DMS153 (cell line): ENCODE measurements at regions not wholly inside any gene's neighbourhood (a gene's known extent, or its start where the extent isn't known, plus 50 kb on each side); places are given as distances from the start of the nearest gene placed in this dataset.

Experiments used
- DNase-seq: peaks from one replicate; lab custom pipeline; 2025; lab: John Stamatoyannopoulos, UW

DNA sequence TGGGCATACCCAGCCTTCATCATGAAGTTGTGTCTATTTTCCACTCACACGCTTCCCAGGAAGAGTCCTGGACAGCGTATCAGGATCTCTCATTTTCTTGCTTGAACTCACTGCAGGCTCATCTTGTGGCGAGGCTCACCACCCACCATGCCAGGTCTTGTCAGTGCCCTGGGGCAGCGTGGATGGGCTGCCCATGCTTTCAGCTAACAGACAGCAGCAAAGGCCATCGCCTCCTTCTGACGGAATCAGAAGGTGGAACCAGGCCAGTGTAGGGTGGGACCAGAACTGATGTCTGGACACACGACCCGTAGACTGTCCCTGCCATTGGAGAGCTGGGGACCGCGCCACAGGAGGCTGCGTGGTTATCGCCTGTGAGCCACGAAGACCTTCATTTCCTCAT lies 169.4 kb downstream of the FOXL1 start:
- DNase-seq: no peak

DNA sequence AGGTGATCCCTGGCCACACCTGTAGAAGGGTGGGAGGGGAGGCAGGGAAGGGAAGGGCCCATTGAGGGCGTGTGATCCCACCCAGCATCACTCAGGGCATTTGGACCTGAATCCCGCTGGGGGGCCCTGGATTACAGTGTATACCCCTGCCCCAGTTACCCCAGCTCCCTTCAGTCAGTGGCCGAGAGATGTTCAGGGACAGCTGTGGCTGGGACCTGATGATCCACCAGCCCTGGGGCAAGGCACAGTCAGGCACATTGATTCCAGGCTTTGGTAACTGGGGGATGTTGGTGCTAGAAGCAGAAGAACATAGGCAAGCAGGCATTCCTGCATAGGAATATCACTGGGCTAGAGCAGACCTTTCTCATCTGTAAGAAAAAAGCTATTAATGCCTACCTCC lies 170.3 kb downstream of the FOXL1 start:
- DNase-seq: no peak

DNA sequence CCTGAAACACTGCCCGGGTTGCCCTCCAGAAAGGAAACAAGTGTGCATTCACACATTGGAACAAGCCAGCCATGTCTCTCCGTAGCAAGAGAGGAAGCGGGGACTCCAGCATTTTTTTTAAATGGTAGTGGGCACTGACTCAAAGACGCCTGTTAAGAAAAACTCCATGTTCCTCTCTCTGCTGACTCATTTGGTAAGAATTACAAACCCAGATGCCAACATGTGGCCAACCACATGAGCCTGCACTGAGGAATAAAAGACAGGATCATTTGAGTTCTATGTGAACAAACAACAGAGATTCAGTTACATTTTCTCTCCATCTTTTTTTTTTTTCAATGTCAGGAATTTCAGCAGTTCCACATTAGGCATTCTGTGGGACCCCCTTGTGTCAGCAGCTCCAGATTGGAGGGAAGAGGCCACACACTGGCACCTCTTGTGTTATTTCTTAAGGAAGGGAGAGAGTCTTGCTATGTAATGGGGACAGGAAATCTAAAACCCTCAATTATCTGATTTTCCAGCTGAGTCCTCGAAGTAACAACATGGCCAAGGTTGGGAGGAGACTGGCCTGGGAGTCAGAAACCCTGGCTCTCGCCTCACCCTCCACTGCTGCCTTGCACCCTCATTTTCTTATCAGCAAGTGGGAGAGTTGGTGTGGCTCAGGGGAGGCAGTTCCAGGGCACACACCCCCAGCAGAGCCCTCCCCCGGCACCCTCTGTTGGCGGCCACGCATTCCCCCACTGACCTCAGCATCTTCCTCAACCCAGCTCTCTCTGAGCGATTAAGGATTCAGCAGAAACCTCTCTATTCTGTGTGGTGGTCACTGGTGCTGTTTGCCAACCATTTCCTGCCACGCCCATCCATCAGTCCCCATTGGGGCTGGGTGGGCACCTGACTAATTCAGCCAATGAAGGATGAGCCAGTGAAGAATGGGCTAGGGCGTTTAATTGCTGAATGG lies 173.0 kb downstream of the FOXL1 start:
- DNase-seq: no peak

DNA sequence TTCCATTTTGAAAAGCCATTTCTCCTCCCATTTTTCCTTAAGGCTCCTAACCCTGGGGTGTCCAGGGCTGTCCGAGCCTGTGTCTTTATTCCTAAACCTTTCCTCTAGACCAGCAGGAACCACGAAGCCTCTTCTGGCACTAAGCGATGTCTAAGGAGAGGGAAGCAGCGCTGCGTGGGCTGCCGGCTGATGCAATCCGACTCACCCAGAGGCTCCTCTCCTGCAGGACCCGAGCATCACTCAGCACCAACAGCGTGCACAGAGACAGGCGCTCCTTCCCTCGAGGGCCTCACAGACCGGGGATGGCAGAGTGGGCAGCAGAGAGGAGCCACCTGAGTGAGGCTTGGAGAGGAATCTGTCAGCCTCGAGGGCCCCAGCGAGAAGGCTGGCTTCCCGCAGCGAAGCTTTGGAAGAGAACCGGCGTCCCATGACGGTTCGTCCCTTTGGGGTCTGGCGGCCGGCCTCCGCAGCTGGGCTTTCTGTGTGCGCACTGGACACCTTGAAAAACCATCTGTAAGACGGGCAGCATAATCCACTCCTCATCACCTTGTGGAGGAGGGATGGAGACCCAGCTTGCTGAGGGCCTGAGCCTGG lies 174.3 kb downstream of the FOXL1 start:
- DNase-seq: no peak

DNA sequence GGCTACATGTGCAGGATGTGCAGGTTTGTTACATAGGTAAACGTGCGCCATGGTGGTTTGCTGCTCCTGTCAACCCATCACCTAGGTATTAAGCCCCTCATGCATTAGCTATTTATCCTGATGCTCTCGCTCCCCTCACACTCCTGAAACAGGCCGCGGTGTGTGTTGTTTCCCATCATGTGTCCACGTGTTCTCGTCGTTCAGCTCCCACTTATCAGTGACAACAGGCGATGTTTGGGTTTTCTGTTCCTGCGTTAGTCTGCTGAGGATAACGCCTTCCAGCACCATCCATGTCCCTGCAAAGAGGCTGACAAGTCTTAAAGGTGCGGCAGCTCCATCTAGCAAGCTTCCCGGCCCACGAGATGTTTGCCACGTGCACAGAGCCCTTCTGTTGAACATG lies 175.1 kb downstream of the FOXL1 start:
- DNase-seq: no peak

DNA sequence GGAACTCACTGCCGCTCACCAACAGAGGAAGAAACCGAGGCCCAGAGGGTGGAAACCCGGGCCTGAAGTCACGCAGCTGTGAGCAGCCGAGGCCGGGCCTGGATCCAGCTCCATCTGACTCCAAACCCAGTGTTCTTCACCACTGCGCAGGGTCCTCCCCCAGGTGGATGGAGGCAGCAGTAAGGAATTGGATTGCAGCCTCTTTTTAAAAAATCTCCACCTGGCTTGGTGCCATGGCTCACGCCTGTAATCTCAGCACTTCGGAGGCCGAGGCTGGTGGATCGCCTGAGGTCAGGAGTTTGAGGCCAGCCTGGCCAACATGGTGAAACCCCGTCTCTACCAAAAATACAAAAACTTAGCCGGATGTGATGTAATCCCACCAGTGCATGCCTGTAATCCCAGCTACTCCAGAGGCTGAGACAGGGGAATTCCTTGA lies 177.2 kb downstream of the FOXL1 start:
- DNase-seq: no peak

DNA sequence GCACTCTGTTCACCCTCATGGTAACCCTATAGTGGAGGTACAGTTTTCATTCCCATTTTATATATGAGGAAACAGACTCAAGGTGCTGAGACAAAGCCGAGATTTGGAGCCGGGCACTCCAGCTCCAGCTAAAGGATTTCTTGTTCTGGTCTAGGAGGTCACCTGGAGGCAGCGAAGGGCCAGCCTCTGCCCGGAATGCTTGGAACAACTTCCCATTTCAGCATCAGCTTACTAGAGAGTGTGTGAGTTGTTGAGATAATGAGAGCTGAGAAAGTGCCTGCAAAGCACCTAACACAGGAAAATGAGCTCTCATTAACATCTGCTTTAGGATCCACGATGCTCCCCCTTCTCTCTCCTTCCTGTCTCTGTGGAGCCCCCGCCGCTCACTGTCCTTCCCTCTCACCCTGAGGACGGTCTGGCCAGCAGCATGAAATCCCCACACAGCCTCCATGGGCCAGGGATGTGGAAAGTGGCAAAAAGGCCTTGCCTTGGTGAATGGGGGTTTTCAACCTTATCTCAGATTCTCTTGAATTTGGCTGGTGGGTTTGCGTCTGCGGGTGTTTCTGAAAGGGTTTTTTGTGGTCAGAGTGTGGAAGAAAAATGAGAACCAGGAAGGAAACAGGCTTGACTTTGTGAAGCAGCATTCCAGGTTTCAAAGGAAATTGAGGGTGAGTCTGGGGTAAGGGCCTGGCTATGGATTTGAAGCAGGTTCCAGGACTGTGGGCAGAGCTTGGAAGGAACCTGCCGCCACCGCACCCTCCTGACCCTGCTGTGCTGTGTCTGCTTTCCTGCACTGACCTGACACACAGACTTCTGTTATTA lies 178.7 kb downstream of the FOXL1 start:
- no peak for DNase-seq

DNA sequence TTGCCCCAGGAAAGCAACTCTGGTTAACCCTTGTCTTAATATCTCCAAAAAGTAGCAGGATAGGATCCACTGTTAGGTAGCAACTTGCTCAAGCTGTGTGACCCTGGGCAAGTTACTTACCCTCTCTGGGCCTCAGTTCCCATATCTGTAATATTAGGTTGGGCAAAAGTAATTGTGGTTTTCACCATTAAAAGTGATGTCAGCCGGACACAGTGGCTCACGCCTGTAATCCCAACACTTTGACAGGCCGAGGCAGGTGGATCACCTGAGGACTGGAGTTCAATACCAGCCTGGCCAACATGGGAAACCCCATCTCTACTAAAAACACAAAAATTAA lies 179.3 kb downstream of the FOXL1 start:
- DNase-seq: no peak

DNA sequence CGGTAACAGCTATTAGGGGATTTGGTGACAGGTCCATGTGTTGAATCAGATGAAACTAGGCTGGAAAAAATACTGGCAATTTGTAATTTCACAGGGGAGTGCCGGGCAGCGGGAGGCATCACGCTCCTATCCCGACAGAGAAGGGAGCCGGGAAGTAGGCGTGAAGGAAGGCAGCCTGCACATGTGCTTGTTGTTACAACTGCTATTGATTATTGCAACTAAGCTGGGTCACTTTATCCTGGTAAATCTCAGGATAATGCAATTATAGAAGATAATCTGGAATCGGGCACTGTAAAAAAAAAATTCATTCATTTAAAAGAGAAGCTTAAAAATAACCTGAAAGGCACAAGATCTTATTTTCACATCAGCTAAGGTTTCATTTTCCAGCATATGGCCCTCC lies 180.6 kb downstream of the FOXL1 start:
- no peak for DNase-seq

DNA sequence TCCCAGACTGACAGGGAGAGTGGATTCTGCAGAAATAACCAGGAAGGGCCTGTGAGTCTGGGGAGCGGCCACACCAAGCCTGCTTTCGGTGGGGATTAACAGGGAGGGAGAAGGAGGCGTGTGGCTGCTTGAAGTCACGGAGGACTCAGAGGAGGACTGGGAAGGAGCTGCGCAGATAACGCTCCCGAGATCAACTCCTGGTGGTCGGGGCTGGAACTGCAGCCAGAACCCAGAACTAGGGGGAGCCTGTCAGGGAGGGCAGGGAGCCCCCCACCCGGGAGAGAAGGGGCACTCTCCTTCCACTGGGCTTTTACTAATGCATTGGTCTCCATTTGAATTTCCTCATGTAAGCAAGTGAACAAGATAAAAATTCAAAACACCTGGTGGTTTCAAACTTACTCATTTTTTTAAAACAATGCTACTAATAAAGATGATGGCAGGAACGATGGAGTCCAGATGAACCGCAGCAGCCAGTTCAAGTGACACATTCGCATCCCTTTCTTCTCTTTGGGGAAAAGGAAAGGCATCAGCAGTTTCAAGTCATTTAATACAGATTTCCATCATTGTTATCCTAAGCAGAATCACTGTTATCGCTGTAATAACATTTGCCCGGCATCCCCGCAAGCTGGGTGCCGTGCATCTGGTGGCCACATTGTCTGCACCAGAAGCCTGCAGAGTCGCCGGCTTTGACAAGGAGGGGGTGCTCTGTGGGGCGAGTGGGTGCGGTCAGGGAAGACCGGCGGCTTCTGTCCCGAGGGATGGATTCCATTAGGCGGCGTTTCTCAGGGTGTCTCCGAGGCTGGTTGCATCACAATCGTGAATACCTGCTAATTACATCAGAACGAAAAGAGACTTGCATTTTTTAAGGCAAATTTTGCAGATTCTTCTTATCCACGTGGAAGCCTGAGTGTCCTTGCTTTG lies 183.0 kb downstream of the FOXL1 start:
- DNase-seq: no peak

DNA sequence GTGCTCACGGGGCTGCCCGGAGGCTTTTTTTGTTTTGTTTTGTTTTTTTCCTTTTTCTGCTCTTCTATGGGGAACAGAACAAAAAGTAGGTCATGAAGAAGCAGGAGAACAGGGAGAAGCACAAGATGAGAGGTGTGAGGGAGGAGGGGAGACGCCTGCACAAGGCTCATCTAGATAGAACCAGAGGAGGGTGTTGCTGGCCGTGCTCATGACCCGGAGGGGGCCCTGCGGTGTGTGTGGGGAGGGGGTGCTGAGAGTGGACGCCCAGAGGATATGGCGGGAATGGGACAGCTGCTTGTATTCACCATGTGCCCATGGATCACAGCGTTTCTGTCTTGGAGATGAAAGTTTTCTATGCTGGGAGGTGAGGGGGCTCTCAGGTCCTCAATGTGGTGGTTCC lies 183.7 kb downstream of the FOXL1 start:
- DNase-seq: no peak

DNA sequence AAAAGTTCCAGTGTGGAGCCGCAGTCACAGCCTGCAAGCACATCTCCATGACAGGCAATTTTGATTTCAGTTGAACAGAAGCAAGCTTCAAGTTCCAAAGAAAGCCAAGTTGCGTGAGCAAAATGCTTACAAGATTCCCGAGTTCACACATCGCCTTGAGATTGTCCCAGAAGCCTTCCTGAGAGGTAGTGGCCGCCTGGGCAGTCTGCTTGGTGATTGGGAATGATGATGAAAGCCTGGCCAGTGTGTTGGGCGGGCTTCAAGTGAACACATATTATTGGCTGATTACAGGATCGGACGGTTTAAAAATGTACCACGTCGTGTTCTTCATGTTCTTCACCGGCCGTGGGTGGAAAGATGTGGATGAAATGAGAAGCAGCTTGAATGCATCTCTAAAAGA lies 185.5 kb downstream of the FOXL1 start:
- no peak for DNase-seq

DNA sequence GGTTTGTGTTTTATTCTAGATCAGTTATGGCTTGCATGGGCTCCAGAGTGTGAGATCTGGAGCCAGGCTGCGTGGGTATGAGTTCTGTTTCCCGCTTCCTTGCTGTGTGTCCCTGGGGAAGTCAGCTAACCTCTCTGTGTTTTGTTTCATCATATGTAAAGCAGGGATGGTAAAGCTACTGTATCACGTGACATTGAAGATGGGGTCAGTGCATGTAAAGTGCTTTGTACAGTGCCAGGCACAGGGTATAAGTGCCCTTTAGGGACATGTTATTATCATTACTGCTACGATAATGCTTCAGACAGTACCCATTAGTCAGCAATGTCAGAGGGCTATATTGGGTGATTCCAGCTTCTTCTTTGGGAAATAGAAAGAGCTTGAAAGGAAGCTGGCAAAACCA lies 186.2 kb downstream of the FOXL1 start:
- no peak for DNase-seq

DNA sequence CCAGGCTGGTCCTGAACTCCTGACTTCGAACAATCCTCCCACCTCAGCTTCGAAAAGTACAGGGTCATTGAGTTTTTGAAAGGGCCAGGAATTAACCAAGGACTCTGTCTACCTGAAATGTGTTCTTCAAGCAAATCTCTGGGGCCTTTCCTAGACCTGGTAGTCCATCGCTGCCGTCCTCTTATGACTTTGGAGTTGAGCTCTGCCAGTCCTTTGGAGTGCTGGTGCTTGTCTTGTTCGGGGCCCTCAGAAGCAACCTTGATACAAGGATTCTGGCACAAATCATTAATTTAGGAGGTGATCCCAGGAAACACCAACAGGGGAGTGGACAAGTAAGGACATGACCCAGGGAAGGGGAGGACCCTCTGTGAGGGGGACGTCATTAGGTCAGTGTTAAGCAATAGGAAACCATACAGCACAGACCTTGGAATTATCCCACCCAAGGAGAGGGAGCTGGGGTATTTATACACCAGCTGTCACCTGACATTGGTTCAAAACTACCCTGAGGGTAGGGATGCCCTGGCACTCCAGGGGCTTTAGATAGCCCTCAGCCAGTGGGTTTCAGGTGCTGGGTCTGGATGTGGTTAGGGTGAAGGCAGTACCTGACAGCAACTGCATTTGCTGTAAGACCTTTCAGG lies 187.2 kb downstream of the FOXL1 start:
- DNase-seq: no peak

DNA sequence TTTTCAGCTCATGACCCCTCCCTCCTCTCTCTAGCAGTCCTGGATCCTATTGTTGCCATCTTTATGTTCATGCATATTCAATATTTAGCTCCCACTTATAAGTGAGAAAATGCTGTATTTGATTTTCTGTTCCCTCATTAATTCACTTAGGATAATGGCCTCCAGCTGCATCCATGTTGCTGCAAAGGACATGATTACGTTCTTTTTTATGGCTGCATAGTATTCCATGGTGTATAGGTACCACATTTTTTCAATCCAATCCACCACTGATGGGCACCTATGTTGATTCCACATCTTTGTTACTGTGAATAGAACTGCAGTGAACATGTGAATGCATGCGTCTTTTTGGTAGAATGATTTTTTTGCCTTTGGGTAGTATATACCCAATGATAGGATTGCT lies 188.4 kb downstream of the FOXL1 start:
- DNase-seq: no peak

DNA sequence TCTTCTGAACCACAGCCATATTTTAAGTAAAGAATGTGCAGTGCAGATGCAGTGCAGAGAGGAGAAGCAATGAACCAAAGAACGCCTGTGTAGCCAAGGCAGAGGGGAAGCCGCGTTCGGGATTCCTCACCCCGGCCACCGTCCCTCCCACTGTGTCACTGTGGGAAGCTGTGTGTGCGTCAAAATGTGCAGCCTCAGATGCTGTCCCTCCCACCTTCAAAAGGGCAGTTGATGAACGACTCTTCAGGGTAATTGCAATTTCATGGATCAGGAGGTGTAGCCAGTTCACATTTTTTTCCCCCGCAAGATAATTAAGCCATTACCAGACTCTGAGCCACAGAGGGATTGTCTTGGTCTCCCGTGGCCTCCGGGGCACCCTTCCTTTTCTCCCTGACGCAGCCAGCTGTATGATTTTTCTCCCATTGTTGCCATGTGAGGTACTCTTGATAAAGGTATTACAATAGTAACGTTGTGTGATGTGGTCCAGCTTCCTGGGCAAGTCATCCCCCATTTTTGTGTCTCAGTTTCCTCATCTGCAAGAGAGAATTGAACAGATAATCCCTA lies 190.0 kb downstream of the FOXL1 start:
- no peak for DNase-seq

DNA sequence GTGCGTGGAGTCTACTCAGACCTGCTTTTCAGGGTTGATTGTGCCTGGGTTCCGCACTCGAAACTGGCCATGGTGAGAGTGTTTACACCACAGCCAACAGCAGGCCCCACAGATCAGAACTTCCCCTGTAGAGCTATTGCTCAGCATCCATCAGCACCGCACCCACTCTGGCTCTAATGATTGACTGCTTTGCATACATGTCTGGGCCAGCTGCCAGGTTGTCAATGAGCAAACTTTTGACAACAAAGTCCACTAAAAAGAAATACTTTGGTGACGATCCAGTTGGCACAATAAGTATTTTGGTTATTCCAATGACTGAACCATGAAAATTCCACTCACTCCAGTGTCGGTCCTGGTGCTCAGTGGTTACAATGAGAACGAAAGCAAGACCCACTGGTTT lies 190.7 kb downstream of the FOXL1 start:
- DNase-seq: no peak

DNA sequence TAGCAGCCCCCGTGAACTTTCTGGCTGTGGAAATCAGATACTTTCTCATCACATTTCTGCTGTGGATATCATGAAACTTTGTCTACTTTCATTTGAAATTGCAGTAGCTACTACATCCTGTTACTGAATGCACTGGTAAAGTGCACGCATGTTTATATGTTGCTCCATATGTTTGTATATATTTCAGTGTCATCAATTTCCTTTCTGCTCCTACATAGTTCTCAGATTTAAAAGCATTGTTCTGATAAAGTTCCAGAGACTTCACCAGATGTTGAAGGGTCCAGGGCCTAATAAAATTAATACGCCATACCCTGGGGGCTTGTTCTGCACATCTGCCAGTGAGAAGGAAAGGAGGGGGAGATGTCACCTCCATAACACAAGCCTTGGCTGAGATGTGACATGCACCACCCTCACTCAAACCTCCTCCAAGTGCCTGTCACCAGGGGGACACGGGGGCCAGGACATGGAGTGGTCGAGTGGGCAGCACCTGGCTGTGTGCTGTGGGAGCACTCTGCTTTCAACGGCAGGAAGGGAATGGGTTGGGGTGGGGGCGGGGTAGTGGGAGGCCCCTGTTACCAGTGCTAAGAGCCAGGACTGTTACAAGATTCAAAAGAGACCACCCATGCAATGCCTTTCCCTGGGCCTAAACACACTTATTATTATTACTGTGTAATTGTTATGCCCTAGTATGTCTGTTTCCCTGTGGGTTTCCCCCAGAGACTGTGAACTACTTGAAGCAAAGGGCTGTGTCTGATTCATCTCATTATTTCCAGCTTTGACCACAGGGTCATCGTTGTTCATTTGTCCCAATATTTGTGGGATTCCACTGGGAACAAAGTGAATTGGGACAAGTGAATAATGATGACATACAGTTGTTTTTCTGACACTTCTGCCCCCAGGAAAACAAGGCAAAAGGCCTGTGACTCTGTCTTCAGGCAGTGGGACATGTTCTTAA lies 193.4 kb downstream of the FOXL1 start:
- no peak for DNase-seq

DNA sequence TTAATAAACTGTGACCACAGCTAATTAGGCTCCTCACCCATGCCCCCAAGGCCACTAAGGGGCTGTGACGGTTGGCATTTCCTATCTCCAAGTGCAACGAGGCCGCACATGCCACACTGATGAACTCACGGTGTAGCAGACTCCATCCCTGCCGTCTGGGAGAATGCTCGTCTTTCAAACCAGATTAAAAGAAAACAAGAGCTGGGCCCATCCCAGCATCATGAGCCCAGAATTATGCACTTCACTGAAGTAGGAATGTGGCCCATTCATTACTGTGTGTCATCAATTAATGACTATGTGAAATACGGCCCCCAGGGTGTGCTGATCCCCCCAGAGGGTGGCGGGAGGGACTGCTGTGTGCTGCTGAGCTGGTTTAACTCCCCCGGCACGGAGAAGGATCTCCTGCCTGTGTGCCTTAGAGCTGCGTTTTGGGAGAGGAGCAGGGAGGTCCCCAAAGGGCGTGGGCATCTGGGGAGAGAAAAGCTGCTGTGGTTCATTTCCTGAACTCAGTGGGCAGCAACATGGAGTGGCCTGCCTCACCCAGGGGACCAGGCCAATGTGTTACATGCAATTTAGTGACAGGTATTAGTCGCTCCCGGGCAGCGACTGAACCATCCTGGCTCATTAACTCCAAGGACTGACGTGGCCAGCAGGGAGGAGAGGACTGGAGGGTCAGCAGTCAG lies 194.5 kb downstream of the FOXL1 start:
- no peak for DNase-seq
